GM18519 (cell line): ENCODE measurements at regions not wholly inside any gene's neighbourhood (a gene's known extent, or its start where the extent isn't known, plus 50 kb on each side); places are given as distances from the start of the nearest gene placed in this dataset.

Experiments used
- ATAC-seq: cut with Tn5 transposase; IDR thresholded peaks from one replicate; pipeline ENCODE4 v1.9.1; 2021; ENCODE audit warnings: mild to moderate bottlenecking, moderate library complexity; ENCODE audit not compliant: unreplicated experiment, low FRiP score

DNA sequence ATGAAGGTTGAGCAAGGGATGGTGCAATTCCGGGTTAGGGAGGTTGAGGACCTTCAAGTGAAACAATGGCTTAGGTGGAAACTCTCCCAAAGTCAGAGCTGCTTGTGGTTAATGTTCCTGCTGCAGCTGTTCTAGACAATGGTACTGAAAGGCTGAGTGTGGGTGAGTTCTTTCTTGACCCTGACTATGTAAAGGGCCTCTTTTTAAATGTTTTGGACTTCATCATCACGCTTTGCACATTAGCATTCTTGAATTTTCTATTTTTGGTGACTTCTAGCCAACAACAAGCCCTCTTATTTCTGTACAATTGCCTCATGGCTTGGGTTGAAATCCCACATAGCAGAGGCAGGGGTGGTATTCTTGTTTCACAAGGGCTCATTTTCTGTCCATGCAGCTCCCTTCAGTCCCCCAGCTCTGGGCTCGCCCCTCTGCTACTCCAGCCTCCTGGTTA lies 136.3 kb upstream of the ANKRD55 start:
- ATAC-seq, result no peak

- ATAC-seq, result no peak
These were observed 134.6 kb upstream of the ANKRD55 start for GRCh38 chr5:56367748-56368147.

DNA sequence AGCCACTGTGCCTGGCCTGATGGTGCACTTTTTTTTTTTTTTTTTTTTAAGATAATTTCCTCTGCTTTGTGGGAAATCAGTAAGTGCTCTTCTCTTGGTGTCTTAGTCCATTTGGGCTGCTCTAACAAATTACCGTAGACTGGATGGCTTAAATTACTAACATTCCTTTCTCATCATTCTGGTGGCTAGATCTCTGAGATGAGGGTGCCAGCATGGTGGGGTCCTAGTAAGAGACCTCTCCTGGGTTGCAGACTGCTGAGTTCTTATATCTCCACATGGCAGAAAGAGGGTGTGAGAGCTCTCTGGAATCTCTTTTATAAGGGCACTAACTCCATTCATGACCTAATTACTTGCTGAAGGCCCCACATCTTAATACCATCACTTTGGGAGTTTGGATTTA lies 133.9 kb upstream of the ANKRD55 start:
- no peak for ATAC-seq

DNA sequence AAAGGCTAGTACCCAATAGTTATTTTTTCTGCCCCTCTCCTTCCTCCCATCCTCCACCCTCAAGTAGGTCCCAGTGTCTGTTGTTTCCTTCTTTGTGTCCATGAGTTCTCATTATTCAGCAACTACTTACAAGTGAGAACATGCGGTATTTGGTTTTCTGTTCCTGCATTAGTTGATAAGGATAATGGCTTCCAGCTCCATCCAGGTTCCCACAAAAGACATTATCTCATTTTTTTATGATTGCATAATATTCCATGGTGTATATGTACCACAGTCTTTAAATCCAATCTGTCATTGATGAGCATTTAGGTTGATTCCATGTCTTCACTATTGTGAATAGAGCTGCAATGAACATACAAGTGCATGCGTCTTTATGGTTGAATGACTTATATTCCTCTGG lies 128.3 kb upstream of the ANKRD55 start:
- no peak for ATAC-seq

DNA sequence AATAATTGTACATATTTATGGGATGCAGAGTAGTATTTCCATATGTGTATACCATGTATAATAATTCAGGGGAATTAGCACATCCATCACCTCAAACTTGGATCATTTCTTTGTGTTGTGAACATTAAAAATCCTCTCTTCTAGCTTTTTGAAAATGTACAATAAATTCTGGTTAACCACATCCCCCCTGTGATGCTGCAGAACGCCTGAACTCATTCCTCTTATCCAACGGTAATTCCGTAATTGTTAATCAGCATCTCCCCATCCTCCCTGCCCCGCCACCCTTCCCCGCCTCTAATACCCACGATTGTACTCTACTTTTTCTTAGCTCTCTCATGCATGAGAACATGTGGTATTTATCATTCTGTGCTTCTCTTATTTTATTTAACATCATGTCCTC lies 127.7 kb upstream of the ANKRD55 start:
- ATAC-seq, result no peak

GRCh38 chr5:56359809-56360685 lies 126.9 kb upstream of the ANKRD55 start:
- no peak for ATAC-seq

DNA sequence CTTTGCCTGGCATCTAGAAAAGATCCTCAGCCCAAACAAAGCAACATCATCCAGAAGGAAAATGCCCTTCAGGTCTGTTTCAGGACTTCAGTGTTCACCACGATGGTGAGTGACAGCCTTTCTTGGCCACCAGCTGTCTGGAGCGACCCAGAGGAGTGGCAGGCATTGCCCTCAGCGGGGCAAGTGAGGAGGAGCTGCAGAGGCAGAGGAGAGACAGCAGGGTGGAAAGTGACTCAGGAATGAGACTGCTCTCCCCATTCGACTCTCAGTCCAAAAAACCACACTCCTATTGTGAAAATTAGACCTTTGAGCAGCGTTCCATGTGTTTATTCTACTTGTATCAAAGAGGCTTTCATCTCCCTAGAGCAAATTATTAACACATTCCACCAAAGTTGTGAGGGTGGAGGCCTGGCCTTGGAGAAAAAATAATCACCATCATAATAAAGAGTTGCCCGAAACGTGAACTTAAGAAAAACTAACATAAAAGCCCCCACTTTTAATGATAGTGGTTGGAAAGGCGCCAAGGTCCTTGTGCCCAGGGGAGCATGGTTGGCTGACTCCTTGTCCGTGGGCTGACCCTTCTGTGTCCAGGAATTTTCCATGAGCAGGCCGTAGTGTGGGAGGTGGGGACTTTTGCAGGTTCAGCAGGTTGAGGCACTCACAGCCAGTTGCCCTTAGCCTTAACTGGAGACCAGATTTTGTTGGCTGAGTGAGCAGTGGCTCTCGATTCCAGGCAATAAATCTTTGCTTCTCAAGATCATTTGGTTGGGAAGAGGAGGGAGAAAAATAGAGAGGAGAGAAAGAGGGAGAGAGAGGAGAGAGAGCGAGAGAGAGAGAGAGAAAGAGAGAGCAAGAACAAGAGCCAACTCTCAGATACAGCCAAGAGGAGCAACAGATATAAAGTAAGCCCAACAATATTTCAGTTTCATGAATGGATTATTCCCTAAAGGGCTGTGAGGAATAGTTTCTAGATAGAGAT lies 125.9 kb upstream of the ANKRD55 start:
- no peak for ATAC-seq

DNA sequence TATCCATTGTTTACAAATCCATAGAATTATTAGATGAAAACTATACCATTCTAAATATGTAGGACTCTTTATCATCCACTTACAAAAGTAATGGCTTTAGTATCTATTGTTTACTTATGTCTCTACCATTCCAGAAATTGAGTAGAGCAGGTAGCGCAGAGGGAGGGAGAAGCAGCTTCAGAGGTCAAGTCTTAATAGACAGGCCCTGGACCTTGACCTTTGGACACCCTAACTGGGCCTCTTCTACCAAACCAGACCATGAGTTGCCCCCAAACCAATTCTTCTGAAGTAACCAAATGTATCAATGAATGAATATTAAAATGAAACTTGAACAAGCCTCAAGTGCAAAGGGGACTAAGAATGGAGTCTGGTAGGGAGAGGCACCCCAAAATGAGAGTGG lies 124.9 kb upstream of the ANKRD55 start:
- ATAC-seq, result no peak

DNA sequence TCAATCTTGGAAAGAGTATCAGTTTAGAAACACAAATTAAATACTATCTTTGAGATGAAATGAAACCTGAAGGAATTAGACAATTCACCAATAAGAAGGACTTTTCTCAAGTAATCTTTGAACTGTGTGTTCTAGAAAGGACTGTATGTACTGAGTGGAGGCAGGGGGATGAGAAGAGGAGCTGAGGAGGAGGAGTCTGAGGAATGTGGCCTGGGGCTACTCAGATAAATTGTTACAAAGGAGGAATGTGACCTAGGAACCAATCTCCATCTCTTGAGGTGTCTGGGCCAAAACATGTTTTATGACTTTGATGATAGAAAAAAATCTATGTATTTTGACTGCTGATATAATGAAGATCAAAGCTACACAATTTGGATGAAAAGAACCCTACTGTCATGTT lies 124.3 kb upstream of the ANKRD55 start:
- no peak for ATAC-seq

DNA sequence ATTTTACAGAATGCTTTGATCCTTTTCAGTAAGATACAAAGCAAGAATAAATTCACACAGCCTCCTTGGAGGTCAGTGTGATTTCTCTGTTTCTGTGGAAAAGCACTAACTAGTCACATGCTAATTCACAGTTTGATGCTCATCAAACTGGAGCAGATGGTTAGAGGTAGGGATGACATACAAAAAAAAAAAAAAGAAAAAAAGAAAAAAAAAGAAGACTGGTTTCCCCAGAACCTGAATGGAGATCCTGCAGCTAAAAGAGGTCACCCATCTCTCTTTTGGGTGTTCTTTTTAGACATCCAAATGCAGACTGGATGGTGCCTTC lies 123.7 kb upstream of the ANKRD55 start:
- no peak for ATAC-seq

DNA sequence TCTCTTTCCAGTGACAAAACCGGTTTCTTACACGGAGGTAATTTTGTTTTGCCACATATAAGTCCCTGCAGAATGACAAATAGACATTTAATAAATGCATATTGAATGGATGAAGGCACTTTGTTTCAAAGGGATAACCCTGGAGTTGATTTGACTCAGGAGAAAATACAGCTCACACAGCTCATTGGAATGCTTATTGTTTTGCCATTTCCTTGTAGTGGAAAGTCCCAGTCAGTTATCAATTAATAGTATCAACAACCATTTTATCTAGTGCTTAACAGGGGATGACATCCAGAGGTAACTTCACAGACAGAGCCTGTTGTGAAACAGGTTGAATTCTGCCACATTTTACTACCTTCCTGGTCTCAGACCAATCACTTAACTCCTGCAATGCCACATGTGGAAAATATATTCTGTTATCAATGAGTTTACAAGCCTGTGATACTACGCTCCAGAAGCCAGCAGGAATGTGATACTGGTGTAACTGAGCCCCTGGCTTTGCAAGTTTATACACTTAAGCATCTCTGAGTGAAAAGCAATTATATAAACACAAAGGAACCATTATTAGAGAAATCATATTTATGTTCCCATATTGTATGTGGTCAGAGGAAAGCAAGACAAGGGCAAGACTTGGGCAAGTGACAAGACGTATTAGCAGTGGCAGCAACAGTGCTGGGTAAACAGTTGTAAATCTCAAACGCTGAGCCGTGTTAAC lies 123.1 kb upstream of the ANKRD55 start:
- no peak for ATAC-seq

DNA sequence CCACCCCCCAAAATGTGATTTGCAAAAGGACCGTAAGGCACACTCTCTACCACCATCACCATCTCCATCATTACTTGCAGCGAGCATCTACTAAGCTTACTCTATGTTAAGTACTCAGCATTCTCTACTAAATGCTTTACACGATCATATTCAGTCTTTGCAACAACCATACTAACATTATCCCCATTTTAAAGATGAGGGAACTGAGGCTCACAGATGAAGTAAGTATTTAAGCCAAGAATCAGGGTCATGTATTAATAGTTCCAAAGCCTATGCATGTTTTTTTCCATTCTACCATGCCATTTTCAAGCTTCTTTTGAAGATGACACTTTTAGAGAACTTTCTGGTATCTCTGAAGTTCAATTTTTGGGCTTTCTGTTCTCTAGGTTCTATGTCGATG lies 121.7 kb upstream of the ANKRD55 start:
- ATAC-seq, result no peak

GRCh38 chr5:56352808-56353590 lies 119.9 kb upstream of the ANKRD55 start:
- ATAC-seq, result no peak

GRCh38 chr5:56350597-56351170 lies 117.6 kb upstream of the ANKRD55 start:
- no peak for ATAC-seq

DNA sequence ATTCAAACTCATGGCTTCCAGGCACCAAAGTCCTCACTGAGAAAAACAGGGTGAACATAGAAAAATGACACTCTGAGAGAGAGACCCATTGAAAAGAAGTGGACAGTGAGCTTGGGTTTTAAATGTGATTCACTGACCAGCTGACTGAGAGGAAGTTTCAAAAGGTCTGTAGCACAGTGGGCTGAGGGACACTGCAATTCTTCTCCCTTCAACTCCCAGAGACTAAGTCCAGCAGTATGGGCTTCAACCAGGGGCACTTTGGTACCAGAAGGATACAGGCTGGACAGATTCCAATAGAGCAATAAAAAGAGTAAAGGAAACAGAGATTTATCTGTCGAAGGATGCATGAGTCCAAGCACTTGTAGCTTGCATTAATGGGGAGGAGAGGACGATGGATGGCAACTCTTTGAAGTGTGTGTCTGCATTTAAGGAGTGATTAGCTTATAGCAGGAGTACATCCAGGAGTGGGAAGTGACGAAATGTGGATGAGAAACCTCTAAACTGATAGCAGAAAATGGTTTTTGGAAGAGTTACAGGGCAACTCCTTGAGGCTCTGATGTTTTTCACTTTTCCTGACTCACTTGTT lies 117.0 kb upstream of the ANKRD55 start:
- no peak for ATAC-seq

- ATAC-seq, result no peak
These were observed 116.3 kb upstream of the ANKRD55 start for GRCh38 chr5:56349461-56349860.

DNA sequence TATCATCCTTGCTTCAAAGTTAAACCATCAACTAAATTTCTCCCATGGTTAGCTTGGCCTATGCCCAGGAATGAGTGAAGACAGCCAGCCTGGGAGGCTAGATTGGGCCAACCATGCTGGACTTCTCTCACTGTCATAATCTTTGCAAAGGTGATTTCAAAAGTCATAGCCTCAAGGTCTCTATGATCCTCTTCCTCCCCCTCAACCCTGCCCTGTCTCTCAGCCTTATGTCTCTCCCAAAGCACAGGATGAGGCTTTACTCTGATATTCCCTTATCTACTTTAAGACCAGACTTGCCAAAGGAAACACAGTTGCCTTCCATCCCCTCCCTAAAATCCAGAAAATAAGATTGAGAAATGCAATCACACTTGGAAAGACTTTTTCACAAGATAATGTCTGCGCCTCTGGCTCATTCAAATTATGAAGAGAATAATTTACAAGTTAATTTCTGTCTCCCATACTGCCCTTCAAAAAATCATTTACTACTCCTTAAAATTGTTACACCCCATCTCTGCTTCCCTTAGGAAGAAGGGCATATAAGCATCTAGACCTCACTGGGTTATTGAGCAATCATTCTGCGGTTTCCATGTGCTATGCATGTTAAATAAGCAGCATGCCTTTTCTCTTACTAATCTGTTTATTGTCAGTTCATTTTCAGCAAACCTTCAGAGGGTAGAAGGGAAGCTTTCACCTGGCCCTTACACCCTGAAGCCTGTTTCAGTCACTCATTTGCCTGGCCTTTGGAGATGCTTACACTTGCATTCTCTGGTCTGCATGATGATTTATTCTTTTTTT lies 113.8 kb upstream of the ANKRD55 start:
- ATAC-seq, result no peak

DNA sequence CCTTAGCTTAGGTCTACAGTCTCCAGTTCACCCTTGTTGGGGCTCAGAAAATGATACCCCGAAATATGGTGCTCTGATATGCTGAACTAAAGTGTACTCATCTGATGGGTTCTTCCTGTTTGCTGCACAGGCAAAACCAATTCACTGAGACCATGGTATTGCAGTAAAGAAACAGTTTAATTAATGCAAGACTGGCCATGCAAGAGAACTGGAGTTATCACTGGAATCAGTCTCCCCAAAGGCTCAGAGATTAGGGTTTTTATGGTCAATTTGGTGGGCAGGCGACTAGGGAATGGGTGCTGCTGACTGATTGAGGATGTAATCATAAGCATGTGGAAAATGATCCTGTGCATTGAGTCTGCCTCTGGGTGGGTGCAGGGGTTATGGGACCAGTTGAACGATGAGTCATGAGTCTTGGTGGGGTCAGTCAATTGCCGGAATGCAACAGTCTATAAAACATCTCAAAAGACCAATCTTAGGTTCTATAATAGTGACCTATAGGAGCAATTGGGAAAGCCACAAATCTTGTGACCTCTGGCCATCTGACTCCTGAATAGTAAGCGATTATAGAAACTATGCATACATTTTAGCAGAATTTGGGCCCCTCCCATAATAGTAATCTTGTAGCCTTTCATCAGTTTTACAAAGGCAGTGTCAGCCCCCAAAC lies 113.0 kb upstream of the ANKRD55 start:
- no peak for ATAC-seq
